Right hindlimb (tissue), 1 donor: ENCODE measurements at regions not wholly inside any gene's neighbourhood (a gene's known extent, or its start where the extent isn't known, plus 50 kb on each side); places are given as distances from the start of the nearest gene placed in this dataset.
"Not testable (repeated sequence)": the region's sequence is repeated elsewhere in the genome, so short reads cannot be mapped to it uniquely, and the experiment has no call there.

Experiments used
- DNase-seq: peaks from one replicate; pipeline ENCODE4 v3.0.0-alpha.2; 2018

DNA sequence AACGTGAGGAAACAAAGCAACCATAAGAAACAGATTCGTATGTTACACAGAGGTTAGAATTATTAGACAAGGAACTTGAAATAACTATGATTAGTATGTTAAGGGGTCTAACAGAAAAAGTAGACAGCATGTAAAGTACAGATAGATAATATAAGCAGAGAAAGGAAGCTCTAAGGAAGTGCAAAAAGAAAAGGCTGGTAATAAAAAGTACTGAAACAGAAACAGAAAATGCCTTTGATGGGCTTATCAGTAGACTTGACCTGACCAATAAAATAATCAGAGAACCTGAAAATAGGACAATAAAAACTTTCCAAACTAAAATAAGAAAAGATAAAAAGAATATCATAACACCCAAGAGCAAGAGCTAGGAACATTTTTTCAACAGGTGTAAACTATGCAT is 225.8 kb downstream of the RND3 start:
- no peak for DNase-seq

- DNase-seq, result no peak
Measured at GRCh38 chr2:150260636-150261035, 226.8 kb downstream of the RND3 start.

DNA sequence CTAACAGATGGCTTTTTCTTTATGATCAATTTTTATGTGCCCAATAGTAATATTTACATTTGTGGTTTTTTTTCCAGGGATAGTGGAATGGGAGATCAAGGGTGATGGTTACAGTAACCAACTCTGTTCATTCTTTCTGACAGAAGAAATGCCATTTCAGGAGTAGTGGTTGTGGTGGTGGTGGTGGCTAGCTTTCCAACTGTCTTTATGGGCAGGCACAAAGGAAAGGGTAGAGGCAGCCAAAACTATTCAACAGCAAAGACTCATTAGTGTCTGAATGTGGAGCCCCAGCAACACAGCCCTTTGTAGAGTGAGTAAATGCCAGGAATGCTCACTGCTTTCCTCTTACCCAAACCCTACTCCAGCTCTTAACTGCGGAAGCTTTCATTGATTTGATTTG is 227.7 kb downstream of the RND3 start:
- no peak for DNase-seq

GRCh38 chr2:150258781-150259307 is 228.6 kb downstream of the RND3 start:
- DNase-seq, result no peak

- DNase-seq, result no peak
Measured at GRCh38 chr2:150256736-150257135, 230.7 kb downstream of the RND3 start.

DNA sequence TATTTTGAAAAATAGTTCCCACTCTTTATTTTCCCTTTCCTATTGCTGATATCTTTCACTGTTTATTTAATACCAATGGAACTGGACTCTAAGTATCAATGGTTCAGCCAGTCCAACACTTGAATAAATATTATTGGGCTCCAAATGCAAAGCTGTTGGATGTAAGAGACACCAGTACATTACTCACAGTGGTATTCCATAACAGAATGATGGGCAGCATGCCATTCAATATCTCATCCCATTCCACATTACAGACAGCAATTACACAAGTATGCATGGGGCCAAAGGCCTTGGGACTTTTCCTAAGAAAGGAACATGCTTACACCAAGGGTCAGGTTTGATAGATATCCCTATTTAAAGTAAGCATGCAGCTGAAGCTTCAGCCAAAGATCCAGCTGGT is 231.9 kb downstream of the RND3 start:
- DNase-seq, result no peak

GRCh38 chr2:150249735-150250134 is 237.7 kb downstream of the RND3 start:
- DNase-seq, result not testable (repeated sequence)

DNA sequence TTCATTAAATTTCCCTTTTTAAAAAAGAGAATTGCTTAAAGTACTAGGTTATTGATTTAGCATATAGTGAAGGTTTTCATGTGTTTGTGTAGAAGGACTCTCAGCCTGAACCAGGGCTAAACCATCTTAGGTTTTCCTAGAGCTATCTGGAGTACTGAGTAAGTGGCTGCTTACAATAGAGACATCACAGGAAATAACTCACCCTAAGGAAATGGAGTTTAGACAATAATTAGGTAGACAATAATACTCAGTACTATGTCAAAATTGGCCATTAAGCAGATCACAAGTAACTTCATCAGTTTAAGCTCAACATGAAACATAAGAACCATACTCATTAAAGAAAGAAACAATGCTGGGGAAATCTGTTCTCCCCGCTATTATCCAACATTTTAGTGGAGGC is 240.0 kb downstream of the RND3 start:
- DNase-seq, result no peak

DNA sequence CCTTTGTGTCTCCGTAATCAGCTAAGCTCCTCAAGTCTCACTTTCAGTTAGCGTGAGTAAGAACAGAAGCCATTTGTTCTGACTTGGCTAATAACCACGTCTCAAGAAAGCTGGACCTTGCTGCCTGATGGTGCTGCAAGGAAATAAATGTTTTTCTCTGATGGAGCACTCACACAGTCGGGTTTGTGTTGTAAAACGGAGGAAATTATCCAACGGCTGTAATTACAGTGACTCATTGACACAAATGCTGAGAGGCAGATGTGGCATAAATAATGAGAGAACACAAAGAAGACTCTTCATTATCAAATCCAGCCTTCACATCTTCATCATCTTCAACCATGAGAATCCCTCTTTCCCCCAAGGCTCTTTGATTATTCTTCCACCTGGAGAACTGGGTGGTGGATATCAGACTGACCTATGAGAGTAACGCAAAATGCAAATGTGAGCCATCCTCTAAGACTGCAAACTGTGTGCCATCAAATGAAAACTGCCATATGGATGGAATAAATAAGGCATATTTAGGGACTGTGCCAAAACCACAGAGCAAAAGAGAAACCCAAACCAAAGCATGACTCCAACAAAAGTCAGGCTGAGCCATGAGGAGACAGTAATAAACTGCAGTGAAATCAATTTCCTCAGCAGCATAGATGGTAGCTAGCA is 252.6 kb downstream of the RND3 start:
- DNase-seq, result no peak

DNA sequence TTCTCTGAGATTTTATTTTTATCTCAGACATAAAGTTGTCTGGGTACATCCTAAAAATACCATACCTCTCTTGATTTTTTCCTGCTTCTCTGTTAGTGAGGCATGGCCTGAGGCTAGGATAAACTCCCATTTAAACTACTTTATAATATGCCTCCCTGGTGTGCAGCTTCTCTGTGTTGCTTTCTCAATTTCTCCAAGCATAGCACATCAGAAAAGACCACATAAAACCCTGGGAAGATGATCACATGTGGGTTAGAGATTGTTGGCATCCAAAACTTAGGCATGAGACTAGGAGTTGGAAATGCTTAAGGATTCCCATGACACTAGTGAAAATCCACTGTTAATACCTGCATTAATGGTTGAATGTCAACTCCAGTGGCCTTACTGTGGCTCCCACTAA is 254.6 kb downstream of the RND3 start:
- DNase-seq, result no peak

- no peak for DNase-seq
Measured at GRCh38 chr2:150232321-150232720, 255.1 kb downstream of the RND3 start.

GRCh38 chr2:150230616-150231015 is 256.9 kb downstream of the RND3 start:
- DNase-seq, result no peak

DNA sequence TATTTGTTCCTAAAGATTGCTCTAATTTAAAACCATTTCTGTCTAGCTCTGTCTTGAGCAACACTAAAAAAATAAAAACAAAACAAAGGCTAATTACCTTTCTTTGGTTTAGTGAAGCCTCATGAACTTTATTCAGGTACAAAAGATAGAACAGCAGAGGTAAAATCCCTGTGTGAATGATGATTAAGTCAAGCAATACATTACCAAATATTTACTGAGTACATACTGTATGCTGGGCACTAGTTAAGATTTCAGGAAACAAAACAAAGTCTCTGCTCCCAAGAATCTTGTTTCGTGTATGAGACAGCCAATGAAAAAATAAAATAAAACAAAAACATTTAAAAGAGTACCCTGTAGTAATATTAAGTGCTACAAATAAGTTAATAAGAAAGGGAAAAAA is 257.5 kb downstream of the RND3 start:
- no peak for DNase-seq

- no peak for DNase-seq
Measured at GRCh38 chr2:150228936-150229335, 258.5 kb downstream of the RND3 start.

DNA sequence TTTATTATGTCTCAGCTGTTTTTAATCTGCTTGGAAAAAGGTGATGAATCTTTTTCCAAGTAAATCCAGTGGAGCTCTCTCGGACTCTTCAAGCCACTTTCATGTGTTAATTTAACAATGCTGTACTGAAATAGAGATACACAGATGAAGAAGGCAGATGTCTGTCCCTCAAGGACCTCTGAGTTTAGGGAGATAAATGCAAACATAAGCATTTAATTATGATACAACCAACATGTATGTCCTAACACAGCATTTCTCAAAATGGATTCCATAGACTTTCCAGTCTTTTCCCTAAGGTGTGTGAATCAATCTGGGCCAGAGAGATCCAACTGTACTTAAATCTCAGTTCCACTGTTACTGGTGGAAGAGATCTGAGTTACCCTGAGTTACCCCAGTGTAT is 262.4 kb downstream of the RND3 start:
- DNase-seq, result no peak

DNA sequence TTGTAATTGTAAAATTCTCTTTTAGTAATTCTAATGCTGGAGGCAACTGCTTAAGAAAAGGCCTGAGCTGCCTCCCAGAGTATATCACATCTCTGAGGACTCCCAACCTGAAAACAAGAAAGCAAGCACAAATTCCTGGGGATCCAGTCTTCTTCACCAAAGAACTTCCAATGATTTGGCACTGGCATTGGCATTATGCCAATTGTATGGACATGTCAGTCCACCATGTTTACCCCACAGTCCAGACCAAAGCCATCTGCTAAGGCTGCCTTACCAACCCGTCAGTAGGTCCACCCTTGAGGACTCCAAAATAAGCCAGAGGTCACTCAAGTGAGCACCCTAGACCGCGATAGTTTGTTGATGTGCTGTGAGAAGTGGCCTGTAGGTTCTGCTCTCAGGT is 263.1 kb downstream of the RND3 start:
- DNase-seq, result no peak

- DNase-seq, result no peak
Measured at GRCh38 chr2:150222942-150223341, 264.5 kb downstream of the RND3 start.

DNA sequence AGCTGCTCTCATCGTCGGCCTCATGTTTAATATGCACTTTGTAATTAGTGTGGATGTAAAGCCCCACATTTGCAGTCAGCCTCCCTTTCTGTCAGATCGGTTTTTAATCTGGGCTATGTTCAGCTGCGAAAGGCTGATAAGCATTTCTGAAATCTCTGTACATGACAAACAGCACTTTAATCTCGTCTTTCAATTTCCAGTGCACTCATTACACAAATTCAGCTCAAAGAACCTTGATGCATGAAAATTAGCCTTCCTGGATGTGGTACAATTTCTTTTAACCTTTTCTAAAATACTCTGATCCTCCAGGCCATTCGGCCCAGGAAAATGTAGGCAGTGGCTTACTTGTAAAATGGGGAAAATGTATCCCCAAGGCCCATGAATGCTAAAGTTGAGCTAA is 265.1 kb downstream of the RND3 start:
- DNase-seq, result no peak

- no peak for DNase-seq
Measured at GRCh38 chr2:150219861-150220260, 267.6 kb downstream of the RND3 start.

- DNase-seq, result no peak
Measured at GRCh38 chr2:150215041-150215440, 272.4 kb downstream of the RND3 start.

GRCh38 chr2:150214626-150215025 is 272.8 kb downstream of the RND3 start:
- no peak for DNase-seq

DNA sequence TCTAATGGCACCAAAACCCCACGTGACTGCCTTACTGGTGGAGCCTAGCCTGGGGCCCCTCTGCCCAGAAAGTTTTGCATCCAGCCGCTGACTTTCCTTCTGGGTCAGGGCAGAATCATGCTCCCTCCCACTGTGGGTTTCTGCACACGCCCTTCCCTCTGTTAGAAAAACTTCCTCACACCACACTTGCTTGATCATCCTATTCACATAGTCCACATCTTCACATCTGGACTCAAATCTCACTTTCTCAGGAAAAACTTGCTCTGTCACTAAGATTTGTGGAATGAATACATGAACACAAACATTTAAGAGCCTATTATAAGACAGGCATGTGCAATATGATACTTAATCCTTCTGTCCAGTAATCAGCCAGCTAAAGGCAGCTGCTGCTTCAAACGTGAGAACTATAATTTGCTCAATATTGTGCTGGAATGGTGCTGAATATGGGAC is 274.7 kb downstream of the RND3 start:
- DNase-seq, result peak; percentile 33

GRCh38 chr2:150211164-150211631 is 276.3 kb downstream of the RND3 start:
- no peak for DNase-seq

DNA sequence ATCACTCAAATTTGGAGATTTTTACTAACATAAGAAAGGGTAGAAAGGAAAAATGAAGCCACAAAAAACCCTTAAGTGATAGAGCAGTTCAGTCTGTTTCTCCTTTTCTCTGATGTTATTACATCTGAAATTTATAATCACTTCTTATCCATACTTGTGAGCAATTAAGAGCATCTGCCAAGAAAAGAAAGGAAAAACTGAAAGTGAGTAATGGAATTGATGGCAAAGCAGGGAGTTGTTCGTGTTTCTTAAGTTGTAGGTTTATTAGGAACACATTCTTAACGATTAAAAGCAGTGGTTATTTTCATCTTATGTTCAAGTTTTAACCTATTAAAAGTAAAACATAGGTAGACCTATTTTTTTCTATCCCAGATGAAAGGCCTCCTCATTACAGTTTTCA is 277.7 kb downstream of the RND3 start:
- no peak for DNase-seq

GRCh38 chr2:150208689-150209088 is 278.8 kb downstream of the RND3 start:
- DNase-seq, result no peak
